Glutamatergic neuron (in vitro differentiated cells): ENCODE measurements at regions not wholly inside any gene's neighbourhood (a gene's known extent, or its start where the extent isn't known, plus 50 kb on each side); places are given as distances from the start of the nearest gene placed in this dataset.

Experiments
- DNase-seq: peaks from one replicate; pipeline ENCODE4 v3.0.0; 2022
- H3K27ac Mint-ChIP-seq: one replicate; pipeline ENCODE4 v1.8.0; 2020; ENCODE audit warnings: mild to moderate bottlenecking, mixed read lengths, inconsistent platforms; ENCODE audit not compliant: unreplicated experiment
- H3K27me3 Mint-ChIP-seq: one replicate; pipeline ENCODE4 v1.8.0; 2020; ENCODE audit warnings: mild to moderate bottlenecking, moderate library complexity, mixed read lengths, inconsistent platforms; ENCODE audit not compliant: unreplicated experiment
- H3K36me3 Mint-ChIP-seq: one replicate; pipeline ENCODE4 v1.8.0; 2020; ENCODE audit warnings: mild to moderate bottlenecking, mixed read lengths, inconsistent platforms; ENCODE audit not compliant: unreplicated experiment
- H3K4me1 Mint-ChIP-seq: one replicate; pipeline ENCODE4 v1.8.0; 2020; ENCODE audit warnings: mild to moderate bottlenecking, low read depth, mixed read lengths, inconsistent platforms; ENCODE audit not compliant: unreplicated experiment
- H3K4me3 Mint-ChIP-seq: one replicate; pipeline ENCODE4 v1.8.0; 2020; ENCODE audit warnings: mild to moderate bottlenecking, mixed read lengths, inconsistent platforms; ENCODE audit not compliant: unreplicated experiment
- H3K9me3 Mint-ChIP-seq: one replicate; pipeline ENCODE4 v1.8.0; 2020; ENCODE audit warnings: mild to moderate bottlenecking, moderate library complexity, mixed read lengths, inconsistent platforms; ENCODE audit not compliant: unreplicated experiment
- TF ChIP-seq, protein P1 (sequence below): fragments of 200-600 bp; sonication (generic); IDR thresholded peaks from one replicate; pipeline ENCODE4 v1.5.0; 2021; ENCODE audit not compliant: partially characterized antibody, unreplicated experiment

DNA sequence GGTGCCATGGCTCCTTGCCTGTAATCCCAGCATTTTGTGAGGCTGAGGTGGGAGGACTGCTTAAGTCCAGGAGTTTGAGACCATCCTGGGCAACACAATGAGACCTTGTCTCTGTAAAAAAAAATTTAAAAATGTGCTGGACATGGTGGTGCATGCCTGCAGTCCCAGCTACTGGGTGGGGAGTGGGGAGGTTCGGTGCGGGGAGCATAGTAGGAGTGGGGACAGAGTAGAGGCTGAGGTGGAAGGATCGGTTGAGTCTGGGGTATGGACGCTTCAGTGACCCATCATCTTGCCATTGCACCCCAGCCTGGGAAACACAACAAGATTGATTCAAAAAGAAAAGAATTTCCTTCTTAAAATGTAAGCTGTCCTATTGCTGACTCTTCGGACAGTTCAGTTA is 1490.0 kb upstream of the GBE1 start:
- Mint-ChIP-seq H3K27ac (no peak overlapping the region), H3K9me3 (no peaks in the 10 kb centered on the region)
- no peak for DNase-seq

DNA sequence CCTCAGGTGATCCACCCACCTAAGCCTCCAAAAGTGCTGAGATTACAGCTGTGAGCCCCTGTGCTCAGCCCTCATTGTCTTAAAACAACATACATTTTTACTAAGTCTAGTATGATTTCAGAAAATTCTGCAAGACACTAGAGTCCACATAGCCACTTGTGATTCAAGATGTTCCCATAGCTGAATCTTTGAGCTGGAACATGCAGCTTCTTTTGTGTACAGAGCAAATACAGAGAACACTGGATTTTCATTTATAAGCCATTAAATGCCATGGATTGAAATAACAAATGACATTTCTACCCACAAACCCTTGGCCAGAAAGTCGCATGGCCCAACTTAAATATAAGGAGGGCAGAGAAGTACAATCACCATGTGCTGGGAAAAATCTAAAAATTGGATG is 1489.2 kb upstream of the GBE1 start:
- no peaks in the 10 kb centered on the region for H3K36me3 Mint-ChIP-seq
- TF ChIP-seq, protein P1, sequence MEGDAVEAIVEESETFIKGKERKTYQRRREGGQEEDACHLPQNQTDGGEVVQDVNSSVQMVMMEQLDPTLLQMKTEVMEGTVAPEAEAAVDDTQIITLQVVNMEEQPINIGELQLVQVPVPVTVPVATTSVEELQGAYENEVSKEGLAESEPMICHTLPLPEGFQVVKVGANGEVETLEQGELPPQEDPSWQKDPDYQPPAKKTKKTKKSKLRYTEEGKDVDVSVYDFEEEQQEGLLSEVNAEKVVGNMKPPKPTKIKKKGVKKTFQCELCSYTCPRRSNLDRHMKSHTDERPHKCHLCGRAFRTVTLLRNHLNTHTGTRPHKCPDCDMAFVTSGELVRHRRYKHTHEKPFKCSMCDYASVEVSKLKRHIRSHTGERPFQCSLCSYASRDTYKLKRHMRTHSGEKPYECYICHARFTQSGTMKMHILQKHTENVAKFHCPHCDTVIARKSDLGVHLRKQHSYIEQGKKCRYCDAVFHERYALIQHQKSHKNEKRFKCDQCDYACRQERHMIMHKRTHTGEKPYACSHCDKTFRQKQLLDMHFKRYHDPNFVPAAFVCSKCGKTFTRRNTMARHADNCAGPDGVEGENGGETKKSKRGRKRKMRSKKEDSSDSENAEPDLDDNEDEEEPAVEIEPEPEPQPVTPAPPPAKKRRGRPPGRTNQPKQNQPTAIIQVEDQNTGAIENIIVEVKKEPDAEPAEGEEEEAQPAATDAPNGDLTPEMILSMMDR = no peak
- no peak for DNase-seq
- H3K4me3 Mint-ChIP-seq = no peak overlapping the region
- H3K9me3 Mint-ChIP-seq = no peaks in the 10 kb centered on the region
- no peak overlapping the region for H3K27ac Mint-ChIP-seq
- H3K4me1 Mint-ChIP-seq = no peaks in the 10 kb centered on the region
- H3K27me3 Mint-ChIP-seq = no peaks in the 10 kb centered on the region

More for the DNA sequence above, 1490.0 kb upstream of the GBE1 start:
- no peaks in the 10 kb centered on the region for H3K4me1 Mint-ChIP-seq
- TF ChIP-seq, protein P1 = no peak
- H3K4me3 Mint-ChIP-seq = no peak overlapping the region
- no peaks in the 10 kb centered on the region for H3K27me3 Mint-ChIP-seq
- no peaks in the 10 kb centered on the region for H3K36me3 Mint-ChIP-seq

DNA sequence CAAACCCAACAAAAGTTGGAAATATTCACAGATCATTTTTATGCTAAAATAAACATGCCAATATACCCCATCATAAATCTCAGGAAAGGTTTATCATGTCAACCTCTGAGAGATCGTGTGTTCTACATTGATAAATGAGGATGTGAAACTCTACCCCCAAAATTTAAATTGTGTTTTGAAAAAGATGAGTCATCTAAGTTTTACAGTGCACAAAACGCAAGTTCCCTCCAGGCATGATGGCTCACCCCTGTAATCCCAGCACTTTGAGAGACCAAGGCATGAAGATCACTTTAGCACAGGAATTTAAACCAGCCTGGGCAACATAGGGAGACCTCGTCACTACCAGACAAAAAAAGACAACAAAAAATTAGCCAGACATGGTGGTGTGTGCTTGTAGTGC is 1487.0 kb upstream of the GBE1 start:
- no peak for DNase-seq
- no peak overlapping the region for H3K4me3 Mint-ChIP-seq
- TF ChIP-seq, protein P1 = no peak
- no peaks in the 10 kb centered on the region for H3K36me3 Mint-ChIP-seq
- H3K27me3 Mint-ChIP-seq = peaks cover 2% of the 10 kb centered on the region
- H3K4me1 Mint-ChIP-seq = no peaks in the 10 kb centered on the region
- H3K9me3 Mint-ChIP-seq = peaks cover 2% of the 10 kb centered on the region
- H3K27ac Mint-ChIP-seq = no peak overlapping the region

DNA sequence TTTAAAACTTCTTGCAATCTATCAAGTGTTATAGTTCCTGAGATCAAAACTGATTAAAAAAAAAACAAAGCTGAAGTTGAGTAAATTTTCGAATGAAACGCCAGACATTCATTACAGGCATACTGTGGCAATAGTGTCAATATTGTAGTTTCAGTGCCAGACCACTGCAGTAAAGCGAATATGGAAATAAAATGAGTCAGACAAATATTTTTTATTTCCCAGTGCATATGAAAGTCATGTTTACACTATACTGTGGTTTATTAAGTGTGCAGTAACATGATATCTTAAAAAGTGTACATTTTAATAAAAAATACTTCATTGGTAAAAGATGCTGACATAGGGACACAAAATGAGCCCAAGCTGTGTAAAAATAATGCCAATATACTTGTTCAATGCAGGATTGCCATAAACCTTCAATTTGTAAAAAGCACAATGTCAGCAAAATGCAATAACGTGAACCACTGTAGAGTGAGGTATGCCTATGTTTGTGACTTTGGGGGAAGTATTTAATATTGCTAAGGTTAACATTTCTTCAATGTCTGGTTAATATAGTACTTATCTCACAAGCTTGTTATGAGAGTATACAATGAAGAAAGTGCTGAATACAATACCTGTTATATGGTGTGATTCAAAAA is 1473.9 kb upstream of the GBE1 start:
- Mint-ChIP-seq H3K36me3 (no peaks in the 10 kb centered on the region), H3K9me3 (no peaks in the 10 kb centered on the region), H3K4me1 (no peaks in the 10 kb centered on the region), H3K27me3 (no peaks in the 10 kb centered on the region), H3K27ac (no peak overlapping the region), H3K4me3 (no peak overlapping the region)
- DNase-seq = no peak
- TF ChIP-seq, protein P1 = no peak

DNA sequence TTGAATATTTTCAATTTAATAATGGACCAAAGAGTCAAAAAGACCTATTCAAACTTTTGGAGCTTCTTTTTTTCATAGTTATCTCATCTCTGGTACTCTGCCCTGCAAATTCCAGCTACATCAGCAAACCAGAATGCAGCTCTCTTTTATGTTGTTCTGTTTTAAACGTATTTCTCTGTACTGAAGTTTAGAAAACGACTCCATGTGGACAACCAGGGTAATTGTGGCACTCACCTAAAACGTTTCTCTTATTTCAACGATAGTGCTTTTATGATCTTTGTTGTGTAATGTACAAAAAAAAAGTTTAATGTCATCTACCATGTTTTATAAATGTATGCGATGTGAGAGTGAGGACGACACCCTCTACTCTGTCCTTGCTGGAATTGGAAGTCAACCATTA is 1472.3 kb upstream of the GBE1 start:
- Mint-ChIP-seq H3K9me3 (no peaks in the 10 kb centered on the region), H3K36me3 (no peaks in the 10 kb centered on the region)

More for the DNA sequence above, 1472.3 kb upstream of the GBE1 start:
- no peak for DNase-seq
- Mint-ChIP-seq H3K27ac (no peak overlapping the region), H3K4me1 (no peaks in the 10 kb centered on the region), H3K4me3 (no peak overlapping the region), H3K27me3 (no peaks in the 10 kb centered on the region)
- TF ChIP-seq, protein P1 = no peak
